Endothelial cell (in vitro differentiated cells): ENCODE measurements at regions not wholly inside any gene's neighbourhood (a gene's known extent, or its start where the extent isn't known, plus 50 kb on each side); places are given as distances from the start of the nearest gene placed in this dataset.

Experiments used
- DNase-seq: peaks from one replicate; pipeline ENCODE4 v3.0.0; 2021; ENCODE audit warnings: low spot score
- H3K27ac Mint-ChIP-seq: one replicate; pipeline ENCODE4 v1.8.0; 2021; ENCODE audit warnings: mixed read lengths, inconsistent platforms; ENCODE audit not compliant: unreplicated experiment
- H3K27me3 Mint-ChIP-seq: one replicate; pipeline ENCODE4 v1.8.0; 2021; ENCODE audit warnings: mild to moderate bottlenecking, moderate library complexity, mixed read lengths, inconsistent platforms; ENCODE audit not compliant: unreplicated experiment
- H3K36me3 Mint-ChIP-seq: one replicate; pipeline ENCODE4 v1.8.0; 2021; ENCODE audit warnings: mild to moderate bottlenecking, low read depth, mixed read lengths, inconsistent platforms; ENCODE audit not compliant: unreplicated experiment
- H3K4me1 Mint-ChIP-seq: one replicate; pipeline ENCODE4 v1.8.0; 2021; ENCODE audit warnings: mild to moderate bottlenecking, mixed read lengths, inconsistent platforms; ENCODE audit not compliant: unreplicated experiment
- H3K4me3 Mint-ChIP-seq: one replicate; pipeline ENCODE4 v1.8.0; 2021; ENCODE audit warnings: mild to moderate bottlenecking, mixed read lengths, inconsistent platforms; ENCODE audit not compliant: unreplicated experiment
- H3K9me3 Mint-ChIP-seq: one replicate; pipeline ENCODE4 v1.8.0; 2021; ENCODE audit warnings: mixed read lengths, inconsistent platforms; ENCODE audit not compliant: unreplicated experiment
- CTCF ChIP-seq: fragments of 200-600 bp; sonication (generic); IDR thresholded peaks from one replicate; pipeline ENCODE4 v1.5.0; 2021; ENCODE audit warnings: antibody characterized with exemption; ENCODE audit not compliant: unreplicated experiment

DNA sequence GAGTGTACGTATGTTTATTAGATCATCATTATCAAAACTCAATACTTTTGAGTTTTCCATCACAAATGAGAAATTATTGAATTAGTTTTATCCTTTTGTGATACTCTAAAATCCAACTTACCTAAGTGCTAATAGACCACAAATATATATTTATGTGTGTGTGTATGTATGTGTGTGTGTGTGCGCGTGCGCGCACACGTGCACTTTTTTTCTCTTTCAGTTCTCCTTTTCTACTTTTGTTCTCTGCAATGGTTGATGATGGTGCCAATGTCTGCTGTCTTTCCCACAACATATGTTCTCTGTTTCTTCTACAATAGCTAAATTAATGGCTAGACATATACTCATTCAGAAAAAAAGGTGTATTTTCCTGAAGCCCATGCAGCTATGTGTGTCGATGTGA is 571.6 kb upstream of the ARPP21 start:
- DNase-seq: no peak
- H3K4me3 Mint-ChIP-seq: no peak overlapping the region
- H3K4me1 Mint-ChIP-seq: no peaks in the 10 kb centered on the region
- H3K27me3 Mint-ChIP-seq: no peaks in the 10 kb centered on the region
- no peak for TF ChIP-seq CTCF
- no peaks in the 10 kb centered on the region for H3K36me3 Mint-ChIP-seq
- no peak overlapping the region for H3K27ac Mint-ChIP-seq
- H3K9me3 Mint-ChIP-seq: no peaks in the 10 kb centered on the region

GRCh38 chr3:35070088-35070487 is 569.2 kb upstream of the ARPP21 start:
- no peaks in the 10 kb centered on the region for H3K4me1 Mint-ChIP-seq
- H3K27me3 Mint-ChIP-seq: no peaks in the 10 kb centered on the region
- no peaks in the 10 kb centered on the region for H3K9me3 Mint-ChIP-seq
- no peak overlapping the region for H3K4me3 Mint-ChIP-seq
- no peaks in the 10 kb centered on the region for H3K36me3 Mint-ChIP-seq
- TF ChIP-seq CTCF: no peak
- no peak overlapping the region for H3K27ac Mint-ChIP-seq
- no peak for DNase-seq

DNA sequence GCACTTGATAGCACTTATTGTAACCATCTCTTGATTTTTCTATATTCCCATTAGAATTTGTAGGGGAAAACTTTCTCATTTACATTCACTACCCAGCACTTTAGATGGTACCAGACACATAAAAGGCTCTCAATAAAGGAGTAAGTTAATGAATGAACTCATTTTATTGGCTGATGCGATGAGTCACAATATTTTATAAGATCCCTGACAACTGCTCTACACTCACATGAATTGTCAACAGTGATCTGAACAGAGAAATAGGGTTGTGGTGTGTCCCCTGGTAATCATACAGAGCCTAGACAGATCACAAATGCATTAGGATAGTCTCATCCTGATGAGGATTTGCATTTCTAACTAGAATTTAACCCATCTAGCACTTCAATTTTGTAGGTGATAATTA is 567.6 kb upstream of the ARPP21 start:
- no peak overlapping the region for H3K27ac Mint-ChIP-seq
- H3K9me3 Mint-ChIP-seq: no peaks in the 10 kb centered on the region
- H3K27me3 Mint-ChIP-seq: no peaks in the 10 kb centered on the region
- no peaks in the 10 kb centered on the region for H3K4me1 Mint-ChIP-seq
- no peaks in the 10 kb centered on the region for H3K36me3 Mint-ChIP-seq
- no peak for TF ChIP-seq CTCF
- no peak overlapping the region for H3K4me3 Mint-ChIP-seq
- DNase-seq: no peak

DNA sequence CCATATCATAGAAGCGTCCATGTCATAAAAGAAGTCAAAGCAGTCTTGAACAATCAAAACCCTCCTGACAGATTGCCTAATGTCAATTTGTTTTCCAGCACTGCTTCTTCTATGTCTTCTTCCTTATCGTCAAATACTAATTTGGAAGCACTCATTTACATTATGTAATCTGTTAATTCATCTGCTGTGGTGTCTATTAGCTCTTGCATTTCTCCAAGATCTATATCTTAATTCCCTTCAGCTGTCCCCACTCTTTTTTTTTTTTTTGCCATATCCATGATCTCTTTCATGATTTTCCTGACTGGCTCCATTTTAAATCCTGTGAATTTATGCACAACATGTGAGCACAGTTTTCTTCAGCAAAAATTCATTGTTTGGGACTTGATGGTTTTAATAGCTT is 560.5 kb upstream of the ARPP21 start:
- no peaks in the 10 kb centered on the region for H3K9me3 Mint-ChIP-seq
- TF ChIP-seq CTCF: no peak
- no peaks in the 10 kb centered on the region for H3K27me3 Mint-ChIP-seq
- DNase-seq: no peak
- no peaks in the 10 kb centered on the region for H3K36me3 Mint-ChIP-seq
- no peaks in the 10 kb centered on the region for H3K4me1 Mint-ChIP-seq
- H3K27ac Mint-ChIP-seq: no peak overlapping the region
- no peak overlapping the region for H3K4me3 Mint-ChIP-seq

DNA sequence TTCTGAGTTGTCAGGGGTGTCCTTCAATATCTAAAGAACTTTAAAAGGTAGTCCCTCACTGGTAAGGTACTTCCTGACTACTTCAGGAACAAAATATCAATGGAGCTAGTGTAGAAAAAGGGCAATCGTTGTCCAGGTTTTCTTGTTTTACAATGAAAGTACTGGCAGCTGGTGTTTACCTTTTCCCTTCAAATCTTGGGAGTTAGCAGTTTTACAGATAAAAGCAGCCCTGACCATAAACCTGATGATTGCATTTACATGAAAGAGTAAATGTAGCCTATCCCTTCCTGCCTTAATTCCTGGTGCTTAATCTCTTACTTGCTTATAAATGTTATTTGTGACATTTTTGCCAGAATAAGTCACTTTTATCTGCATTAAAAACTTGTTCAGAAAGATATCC is 559.9 kb upstream of the ARPP21 start:
- no peak overlapping the region for H3K27ac Mint-ChIP-seq
- H3K36me3 Mint-ChIP-seq: no peaks in the 10 kb centered on the region
- no peak for DNase-seq
- TF ChIP-seq CTCF: no peak
- no peaks in the 10 kb centered on the region for H3K4me1 Mint-ChIP-seq
- H3K27me3 Mint-ChIP-seq: no peaks in the 10 kb centered on the region
- H3K9me3 Mint-ChIP-seq: no peaks in the 10 kb centered on the region
- H3K4me3 Mint-ChIP-seq: no peak overlapping the region
